GM19438 (cell line): ENCODE measurements at regions not wholly inside any gene's neighbourhood (a gene's known extent, or its start where the extent isn't known, plus 50 kb on each side); places are given as distances from the start of the nearest gene placed in this dataset.
"Not testable (repeated sequence)": the region's sequence is repeated elsewhere in the genome, so short reads cannot be mapped to it uniquely, and the experiment has no call there.

ENCODE experiments used
- ATAC-seq: cut with Tn5 transposase; IDR thresholded peaks from one replicate; pipeline ENCODE4 v1.9.1; 2021; ENCODE audit warnings: low read depth; ENCODE audit not compliant: unreplicated experiment

DNA sequence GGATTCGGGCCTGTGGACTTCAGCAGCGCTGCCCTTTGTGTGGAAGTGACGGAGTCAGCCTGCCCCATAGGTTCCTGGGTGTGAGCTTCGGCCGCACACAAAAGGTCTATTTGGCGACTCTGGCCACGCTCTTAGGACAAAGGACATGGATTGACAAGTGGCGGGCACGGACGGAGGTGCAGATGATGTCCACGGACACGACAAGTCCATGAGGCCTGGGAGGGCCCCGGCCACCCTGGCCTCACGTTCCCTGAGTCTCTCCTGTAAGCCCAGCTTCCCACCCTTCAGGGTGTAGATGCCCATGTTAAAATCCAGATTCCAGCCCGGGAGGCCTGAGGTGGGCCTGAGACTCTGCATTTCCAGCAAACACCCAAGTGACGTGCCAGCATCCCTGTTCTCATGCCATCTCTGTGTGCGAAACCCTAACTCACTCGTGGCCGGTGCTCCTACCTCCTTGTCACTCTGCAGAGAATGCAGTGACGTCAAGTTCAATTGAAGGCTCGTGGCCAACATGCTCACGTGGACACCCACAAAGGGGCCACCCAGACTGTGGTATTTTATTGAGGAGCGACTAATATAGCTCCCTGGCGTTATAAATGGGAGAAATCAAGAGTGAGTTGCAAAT, 111.7 kb downstream of the RTP5 start:
- ATAC-seq, result no peak

- ATAC-seq, result no peak
These were observed 113.4 kb downstream of the RTP5 start for GRCh38 chr2:241982706-241983570.

DNA sequence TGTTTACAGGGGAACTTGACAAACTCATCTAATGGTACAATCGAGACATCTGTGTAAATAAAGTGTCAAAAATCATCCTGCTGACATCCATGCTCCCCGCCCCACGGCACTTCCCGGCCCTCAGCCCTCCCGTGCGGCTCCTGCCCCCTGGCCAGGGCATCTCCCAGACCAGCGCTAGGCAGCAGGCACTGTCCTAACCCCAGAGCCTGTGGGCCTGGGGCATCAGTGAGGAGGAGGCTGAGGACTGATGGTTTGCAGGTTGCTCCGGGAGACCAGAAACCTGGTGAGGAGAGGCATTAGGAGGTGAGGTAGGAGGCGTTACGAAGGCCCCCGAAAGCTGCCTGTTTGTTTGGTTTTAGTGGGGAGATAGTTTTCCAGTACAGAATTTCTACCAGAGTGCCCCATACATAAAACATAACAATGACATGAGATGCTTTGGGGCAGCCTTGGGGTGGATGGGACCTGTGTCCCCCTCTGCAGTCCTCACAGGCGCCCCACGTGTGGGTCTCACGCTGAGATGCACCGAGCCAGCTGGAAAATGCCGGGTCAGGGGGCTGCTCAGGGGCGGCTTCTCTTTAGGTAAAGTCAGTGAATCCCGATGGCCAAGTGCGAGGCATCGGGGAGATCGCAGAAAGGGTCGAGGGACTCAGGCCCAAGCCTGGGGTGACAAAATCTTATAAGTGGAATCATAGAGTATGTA, 114.2 kb downstream of the RTP5 start:
- no peak for ATAC-seq

DNA sequence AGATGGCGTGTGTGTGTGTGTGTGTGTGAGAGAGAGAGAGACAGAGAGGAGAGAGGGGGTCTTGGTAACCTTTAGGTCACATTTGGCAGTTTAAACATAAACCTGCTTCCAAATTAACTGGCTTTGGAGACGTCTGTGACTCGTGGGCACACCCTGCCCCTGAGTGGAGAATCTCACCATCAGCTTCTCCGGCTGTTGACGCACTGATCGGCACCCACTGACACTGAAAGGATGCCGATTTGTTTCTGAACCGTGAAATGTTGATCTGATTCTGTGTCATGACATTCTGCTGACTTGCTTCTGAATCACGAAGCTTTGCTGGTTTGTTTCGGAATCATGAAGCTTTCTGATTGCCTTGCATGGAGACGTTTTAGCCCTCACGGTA, 114.7 kb downstream of the RTP5 start:
- no peak for ATAC-seq

- ATAC-seq, result no peak
These were observed 115.1 kb downstream of the RTP5 start for GRCh38 chr2:241984658-241985057.

DNA sequence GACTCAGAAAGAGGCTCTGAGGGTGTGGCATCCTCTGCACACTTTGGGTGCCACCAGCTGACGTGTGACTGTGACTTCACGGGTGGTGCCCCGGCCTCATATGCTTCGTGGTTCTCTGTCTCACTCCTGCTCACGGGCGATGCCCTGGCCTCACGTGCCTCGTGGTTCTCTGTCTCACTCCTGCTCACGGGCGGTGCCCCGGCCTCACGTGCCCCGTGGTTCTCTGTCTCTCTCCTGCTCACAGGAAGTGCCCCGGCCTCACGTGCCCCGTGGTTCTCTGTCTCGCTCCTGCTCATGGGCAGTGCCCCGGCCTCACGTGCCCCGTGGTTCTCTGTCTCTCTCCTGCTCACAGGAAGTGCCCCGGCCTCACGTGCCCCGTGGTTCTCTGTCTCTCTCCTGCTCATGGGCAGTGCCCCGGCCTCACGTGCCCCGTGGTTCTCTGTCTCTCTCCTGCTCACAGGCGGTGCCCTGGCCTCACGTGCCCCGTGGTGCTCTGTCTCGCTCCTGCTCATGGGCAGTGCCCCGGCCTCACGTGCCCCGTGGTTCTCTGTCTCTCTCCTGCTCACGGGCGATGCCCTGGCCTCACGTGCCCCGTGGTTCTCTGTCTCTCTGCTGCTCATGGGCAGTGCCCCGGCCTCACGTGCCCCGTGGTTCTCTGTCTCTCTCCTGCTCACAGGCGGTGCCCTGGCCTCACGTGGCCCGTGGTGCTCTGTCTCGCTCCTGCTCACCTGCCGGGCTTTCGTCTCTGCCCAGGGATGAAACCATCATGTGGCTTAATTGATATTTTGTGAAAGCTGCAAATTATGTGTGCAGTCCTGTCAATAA, 115.8 kb downstream of the RTP5 start:
- ATAC-seq, result not testable (repeated sequence)

DNA sequence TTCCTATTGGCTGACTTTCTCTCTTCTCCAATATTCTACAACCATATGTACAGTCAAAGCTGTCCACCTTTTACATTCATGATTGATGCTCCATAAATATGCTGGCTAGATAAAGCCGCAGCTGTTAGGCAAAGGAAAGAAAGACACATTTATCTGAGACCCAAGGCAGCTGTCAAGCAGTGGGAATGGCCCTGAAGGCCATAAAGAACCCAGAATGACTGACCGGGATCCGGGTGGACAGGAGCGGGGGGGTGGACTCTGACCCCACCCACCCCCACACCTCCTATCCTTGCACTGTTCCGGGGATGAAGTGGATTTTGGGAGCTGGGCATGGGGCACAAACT, 116.4 kb downstream of the RTP5 start:
- no peak for ATAC-seq

GRCh38 chr2:241986836-241987641, 117.5 kb downstream of the RTP5 start:
- ATAC-seq, result no peak

DNA sequence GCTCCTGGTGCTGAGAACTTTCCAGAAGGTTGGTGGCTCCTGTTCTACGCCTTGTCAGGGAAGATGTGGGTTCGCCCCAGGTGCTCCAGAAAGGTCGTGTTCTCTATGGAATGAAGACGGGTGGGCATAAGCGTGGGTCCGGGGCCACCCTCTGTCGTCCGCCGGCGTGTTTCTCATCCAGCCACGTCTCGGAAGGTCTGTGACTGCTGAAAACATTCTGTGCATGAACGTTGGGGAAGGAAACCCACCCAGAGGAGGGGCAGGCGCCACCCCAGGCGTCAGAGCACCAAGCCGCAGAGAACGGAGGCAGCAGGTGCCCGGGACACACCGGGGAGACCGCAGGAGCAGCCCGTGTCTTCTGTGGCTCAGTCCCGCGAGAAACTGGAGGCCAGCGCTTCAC, 118.2 kb downstream of the RTP5 start:
- no peak for ATAC-seq

DNA sequence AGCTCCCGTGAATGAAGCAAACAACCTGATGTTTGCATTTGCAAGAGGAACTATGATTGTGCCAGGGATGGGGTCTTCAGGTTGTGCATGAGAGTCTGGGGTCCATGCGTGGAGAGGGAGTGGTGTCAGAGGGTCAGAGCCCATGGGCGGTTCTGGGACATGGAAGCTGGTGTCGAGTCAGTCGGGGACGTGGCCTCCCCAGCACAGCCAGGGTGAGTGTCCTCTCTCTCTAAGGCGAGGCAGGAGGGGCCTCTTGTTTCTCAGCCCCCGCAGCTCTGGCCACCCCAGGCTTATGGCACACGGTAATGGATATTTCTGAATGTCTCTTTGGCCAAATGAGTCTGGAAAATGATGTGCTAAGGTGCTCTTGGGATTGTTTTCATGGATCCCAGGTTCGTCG, 118.6 kb downstream of the RTP5 start:
- ATAC-seq, result no peak

DNA sequence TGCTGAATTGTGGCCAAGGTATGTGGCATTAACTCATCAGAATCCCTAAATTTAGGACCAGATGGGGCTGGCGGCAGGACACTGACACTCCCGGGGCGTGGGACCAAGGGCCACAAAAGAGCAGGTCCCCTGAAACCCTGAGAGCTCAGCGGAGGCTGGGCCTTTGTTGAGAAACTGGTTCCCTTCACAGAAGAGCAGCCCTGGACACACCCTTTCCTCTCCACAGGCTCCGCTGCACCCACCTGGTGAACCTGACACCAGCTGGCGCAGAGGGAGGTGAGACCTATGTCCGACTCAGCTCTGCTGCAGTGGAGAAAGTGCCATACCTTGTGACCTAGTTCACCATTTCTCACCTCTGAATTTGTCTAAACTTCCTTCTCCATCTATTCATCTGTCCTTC, 119.5 kb downstream of the RTP5 start:
- ATAC-seq, result no peak

DNA sequence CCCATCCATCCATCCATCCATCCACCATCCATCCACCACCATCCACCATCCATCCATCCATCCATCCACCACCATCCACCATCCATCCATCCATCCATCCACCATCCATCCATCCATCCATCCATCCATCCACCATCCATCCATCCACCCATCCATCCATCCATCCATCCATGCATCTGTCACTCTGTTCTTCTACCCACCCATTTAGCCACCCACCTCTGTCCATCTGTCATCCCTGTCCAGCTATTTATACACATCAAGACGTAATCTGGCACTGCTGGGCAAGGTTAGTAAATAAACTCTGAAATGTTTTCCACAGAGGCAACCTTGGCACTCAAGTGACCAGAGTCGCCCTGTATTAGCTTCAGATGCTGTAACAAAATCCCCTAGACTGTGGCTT, 120.9 kb downstream of the RTP5 start:
- no peak for ATAC-seq

DNA sequence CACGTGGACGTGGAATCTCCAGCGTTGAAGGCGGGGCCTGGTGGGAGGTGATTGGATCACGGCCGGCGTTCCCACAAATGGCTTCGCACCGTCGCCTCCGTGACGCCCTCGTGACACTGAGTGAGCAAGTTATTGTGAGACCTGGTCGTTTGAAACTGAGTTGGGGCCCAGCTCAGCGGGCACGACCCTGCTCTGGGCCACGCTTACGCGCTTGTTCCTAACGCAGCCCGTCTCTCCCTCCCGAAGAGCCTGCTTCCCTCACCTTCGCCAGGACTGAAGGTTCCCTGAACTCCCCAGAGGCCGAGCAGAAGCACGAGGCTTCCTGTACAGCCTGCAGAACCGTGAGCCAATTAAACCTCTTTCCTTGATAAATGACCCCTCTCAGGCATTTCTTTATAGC, 121.8 kb downstream of the RTP5 start:
- ATAC-seq, result no peak

DNA sequence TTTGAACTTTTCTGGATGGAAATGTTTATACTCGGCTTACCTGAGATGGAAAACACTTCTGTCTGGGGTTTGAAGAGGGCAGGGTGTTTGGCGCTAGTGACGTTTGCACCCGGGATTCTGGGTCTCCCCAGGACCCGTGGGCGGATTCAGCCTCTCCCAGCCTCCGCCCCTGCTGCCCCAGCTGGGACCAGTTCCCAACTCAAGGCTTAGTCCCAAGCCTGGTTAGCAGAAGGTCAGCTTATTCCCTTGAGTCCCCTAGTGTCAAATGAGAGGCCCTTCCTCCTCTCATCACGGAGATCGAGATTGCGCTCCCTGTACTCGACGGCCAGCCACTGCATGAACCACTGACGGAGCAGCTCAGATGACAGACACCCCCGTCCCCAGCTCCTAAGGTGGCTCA, 123.2 kb downstream of the RTP5 start:
- no peak for ATAC-seq

DNA sequence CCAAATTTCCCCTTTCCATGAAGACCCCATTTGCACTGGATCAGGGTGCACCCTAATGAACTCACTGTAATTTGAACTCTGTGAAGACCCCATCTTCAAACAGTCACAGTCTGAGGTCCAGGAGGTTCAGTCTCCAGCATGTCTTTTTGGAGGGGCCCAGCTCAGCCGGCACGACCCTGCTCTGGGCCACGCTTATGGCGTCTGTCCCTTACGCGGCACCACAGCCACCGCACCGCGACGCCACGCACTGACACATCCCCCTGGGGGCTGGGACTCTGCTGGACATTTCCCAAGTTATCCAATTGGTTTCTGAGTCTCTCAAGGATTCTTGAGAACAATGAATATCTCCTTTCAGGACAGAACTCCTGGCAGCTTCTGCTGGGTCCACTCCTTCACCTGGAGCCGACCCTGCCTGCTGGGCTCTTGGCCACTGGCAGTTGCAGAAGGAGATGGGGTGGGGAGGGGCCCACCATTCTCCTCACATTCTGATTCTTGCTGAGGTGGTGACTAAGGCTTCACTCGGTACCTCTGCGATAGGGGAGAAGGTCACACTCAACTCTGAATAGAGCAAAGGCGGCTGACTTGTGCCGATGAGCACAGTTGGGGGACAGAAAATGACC, 124.0 kb downstream of the RTP5 start:
- ATAC-seq, result no peak

DNA sequence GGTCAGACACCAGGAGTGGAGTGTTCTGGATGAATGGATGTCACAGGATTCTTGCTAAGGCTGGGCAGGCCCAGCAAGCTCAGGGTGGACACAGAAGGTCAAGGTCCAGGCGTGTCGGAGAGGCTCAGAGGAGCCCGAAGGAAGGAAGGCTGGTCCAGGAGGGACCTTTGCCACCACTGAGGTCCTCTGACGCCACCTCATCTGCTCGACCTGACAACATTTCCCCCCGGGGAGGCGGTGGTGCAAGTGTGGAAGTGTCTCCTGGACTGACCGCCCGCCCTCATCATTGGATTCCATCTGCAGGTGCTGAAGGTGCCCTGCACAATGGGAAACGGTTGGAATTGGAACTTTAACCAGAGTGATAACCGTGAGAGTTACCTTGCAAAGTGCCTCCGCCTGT, 124.6 kb downstream of the RTP5 start:
- ATAC-seq, result no peak

- ATAC-seq, result no peak
These were observed 125.2 kb downstream of the RTP5 start for GRCh38 chr2:241994556-241995213.

DNA sequence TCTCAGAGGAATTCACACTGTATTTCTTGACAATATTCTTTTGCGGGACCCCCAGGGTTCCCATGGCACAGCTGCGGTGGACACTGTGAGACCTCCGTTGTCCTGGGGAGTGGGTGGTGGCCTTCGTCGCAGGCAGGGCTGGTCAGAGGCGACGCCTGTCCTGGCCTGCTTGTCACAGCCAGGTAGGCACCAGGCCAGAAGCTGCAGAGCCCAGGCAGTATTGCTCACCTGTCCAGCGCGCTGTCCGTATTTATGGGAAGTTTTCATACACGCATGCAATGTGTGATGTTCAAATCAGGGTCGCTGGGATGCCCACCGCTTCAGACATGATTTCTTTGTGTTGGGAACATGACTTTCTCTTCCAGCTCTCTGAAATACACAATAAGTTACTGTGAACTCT, 126.6 kb downstream of the RTP5 start:
- no peak for ATAC-seq

DNA sequence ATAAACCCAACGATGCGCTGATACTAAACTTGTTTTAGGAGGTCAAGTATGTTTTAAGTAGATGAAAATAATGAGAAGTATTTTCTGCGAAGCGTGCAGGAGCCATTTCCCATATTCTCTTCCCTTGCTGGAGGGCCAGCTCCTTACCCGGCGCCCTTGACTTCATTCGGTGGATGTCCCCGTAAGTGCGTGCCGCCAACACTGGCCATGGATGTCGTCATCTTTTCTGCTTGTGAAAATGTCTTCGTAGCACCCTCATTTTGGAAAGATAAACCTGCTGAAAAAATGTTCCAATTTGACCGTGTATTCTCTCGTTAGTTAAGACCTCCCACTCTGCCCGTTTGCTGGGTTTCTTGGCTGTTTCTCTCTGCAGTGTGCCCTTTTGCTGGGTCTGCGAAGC, 127.5 kb downstream of the RTP5 start:
- no peak for ATAC-seq
